ENCODE measurements at regions not wholly inside any gene's neighbourhood (a gene's known extent, or its start where the extent isn't known, plus 50 kb on each side); places are given as distances from the start of the nearest gene placed in this dataset.

GRCh38 chr13:80783926-80784565 lies 443.1 kb upstream of the SPRY2 start:
- Histone ChIP-seq H3K4me2 (ENCODE audit: low read depth, low read length) (no peak overlapping the region), H2AK9ac (replicated peaks; ENCODE audit: low read depth, low read length, poor library complexity) (no peak overlapping the region), H2BK15ac (ENCODE audit: low read depth, low read length) (no peak overlapping the region), H3K27ac (ENCODE audit: insufficient read depth, low read length) (no peak overlapping the region), H3K4ac (ENCODE audit: low read depth, low read length) (no peak overlapping the region), H2BK5ac (ENCODE audit: low read depth, low read length, poor library complexity, severe bottlenecking) (no peak overlapping the region), H2AK5ac (ENCODE audit: low read depth, low read length) (no peak overlapping the region), H4K5ac (ENCODE audit: low read depth, low read length) (no peak overlapping the region), H3K4me3 (ENCODE audit: insufficient read depth, low read depth, low read length) (no peak overlapping the region), H3K4me1 (ENCODE audit: control insufficient read depth, insufficient read depth, low read length) (no peaks in the 10 kb centered on the region), H3K18ac (ENCODE audit: low read depth, low read length) (no peak overlapping the region), H3K23ac (ENCODE audit: low read depth, low read length) (no peak overlapping the region), H2AFZ (replicated peaks; ENCODE audit: low read length, poor library complexity) (no peak overlapping the region), H3K14ac (replicated peaks; ENCODE audit: low read depth, low read length) (no peak overlapping the region), H3K9ac (ENCODE audit: low read depth, low read length) (no peak overlapping the region), H2BK20ac (ENCODE audit: low read depth, low read length) (no peak overlapping the region), H3K27me3 (ENCODE audit: control insufficient read depth, insufficient read depth, low read length) (no peaks in the 10 kb centered on the region), H4K20me1 (ENCODE audit: insufficient read depth, low read length) (no peaks in the 10 kb centered on the region), H4K8ac (ENCODE audit: low read depth in 2 of 2, low read length in 2 of 2) (no peak overlapping the region), H4K91ac (ENCODE audit: insufficient read depth, low read depth, low read length) (no peak overlapping the region), H3K9me1 (ENCODE audit: insufficient read depth, low read length) (no peaks in the 10 kb centered on the region), H3K36me3 (ENCODE audit: control insufficient read depth, insufficient read depth, low read length) (no peaks in the 10 kb centered on the region), H3K79me1 (ENCODE audit: low read depth in 1 of 2, low read length in 2 of 2) (no peaks in the 10 kb centered on the region), H3K56ac (ENCODE audit: extremely low read depth, insufficient read depth, low read length) (no peak overlapping the region), H2BK120ac (ENCODE audit: low read depth, low read length) (no peak overlapping the region), H3K9me3 (ENCODE audit: control insufficient read depth, insufficient read depth, low read length) (no peaks in the 10 kb centered on the region)
- in situ Hi-C loops (cut with MboI; ENCODE audit: low sequenced_read_pairs) (no loop called here), intact Hi-C loops (cut with micrococcal nuclease) (no loop called here), dilution Hi-C loops (cut with HindIII; ENCODE audit: low sequenced_read_pairs, unreplicated experiment) (no loop called here)
- DNase-seq: no peak
- CTCF ChIA-PET: no interaction called here
- WGBS, 2 experiments (ENCODE audit: extremely low coverage in 2 of 2, insufficient read length in 1 of 2): no CpG with 5 or more reads among the region's 3 CpGs
- no peak for TF ChIP-seq RFX5 (IDR thresholded peaks at IDR 0.05; ENCODE audit: low read depth, low read length)
- TF ChIP-seq RAD21 (IDR thresholded peaks at IDR 0.05; ENCODE audit: low read length): no peak
- no peak for TF ChIP-seq FOS (IDR thresholded peaks at IDR 0.05; ENCODE audit: low read depth, low read length)
- TF ChIP-seq, protein P1, sequence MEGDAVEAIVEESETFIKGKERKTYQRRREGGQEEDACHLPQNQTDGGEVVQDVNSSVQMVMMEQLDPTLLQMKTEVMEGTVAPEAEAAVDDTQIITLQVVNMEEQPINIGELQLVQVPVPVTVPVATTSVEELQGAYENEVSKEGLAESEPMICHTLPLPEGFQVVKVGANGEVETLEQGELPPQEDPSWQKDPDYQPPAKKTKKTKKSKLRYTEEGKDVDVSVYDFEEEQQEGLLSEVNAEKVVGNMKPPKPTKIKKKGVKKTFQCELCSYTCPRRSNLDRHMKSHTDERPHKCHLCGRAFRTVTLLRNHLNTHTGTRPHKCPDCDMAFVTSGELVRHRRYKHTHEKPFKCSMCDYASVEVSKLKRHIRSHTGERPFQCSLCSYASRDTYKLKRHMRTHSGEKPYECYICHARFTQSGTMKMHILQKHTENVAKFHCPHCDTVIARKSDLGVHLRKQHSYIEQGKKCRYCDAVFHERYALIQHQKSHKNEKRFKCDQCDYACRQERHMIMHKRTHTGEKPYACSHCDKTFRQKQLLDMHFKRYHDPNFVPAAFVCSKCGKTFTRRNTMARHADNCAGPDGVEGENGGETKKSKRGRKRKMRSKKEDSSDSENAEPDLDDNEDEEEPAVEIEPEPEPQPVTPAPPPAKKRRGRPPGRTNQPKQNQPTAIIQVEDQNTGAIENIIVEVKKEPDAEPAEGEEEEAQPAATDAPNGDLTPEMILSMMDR (conservative IDR thresholded peaks at IDR 0.05; ENCODE audit: low read depth, low read length): no peak
- TF ChIP-seq MXI1 (IDR thresholded peaks at IDR 0.05; ENCODE audit: borderline replicate concordance, low read depth, low read length): no peak
- no peak for TF ChIP-seq SMC3 (IDR thresholded peaks at IDR 0.05; ENCODE audit: low read depth, low read length)
- no peak for TF ChIP-seq MAZ (IDR thresholded peaks at IDR 0.05; ENCODE audit: borderline replicate concordance, low read depth, low read length)
- no peak for ATAC-seq (ENCODE audit: low read depth)
- POLR2A ChIA-PET (ENCODE audit: unreplicated experiment): no interaction called here
- BruUV-seq (replicated peaks): no TSS peak

All from IMR-90 (cell line).